HL-60 (cell line): ENCODE measurements at regions not wholly inside any gene's neighbourhood (a gene's known extent, or its start where the extent isn't known, plus 50 kb on each side); places are given as distances from the start of the nearest gene placed in this dataset.

ENCODE experiments used
- DNase-seq, 2 experiments: peaks; one replicate each; pipeline ENCODE4 v3.0.0-alpha.2; 2010 to 2020; ENCODE audit warnings: low read depth in 1 of 2, low spot score in 1 of 2
- H3K27ac ChIP-seq: fragments of 250-450 bp; sonication (Bioruptor Pico); replicated peaks from 2 replicates; pipeline ENCODE4 v1.5.1; 2020; ENCODE audit warnings: mild to moderate bottlenecking, moderate library complexity
- H3K27me3 ChIP-seq: fragments of 250-450 bp; sonication (Bioruptor Pico); 2 replicates; pipeline ENCODE4 v1.5.1; 2021; ENCODE audit warnings: mild to moderate bottlenecking, moderate library complexity; ENCODE audit not compliant: insufficient read depth, poor library complexity, severe bottlenecking
- H3K4me3 ChIP-seq: replicated peaks from 2 replicates; pipeline ENCODE4 v1.5.1; 2011; ENCODE audit warnings: mild to moderate bottlenecking, control low read depth, low read length; ENCODE audit not compliant: insufficient read depth
- CTCF ChIP-seq: IDR thresholded peaks from one replicate; pipeline ENCODE4 v1.5.1; 2011; ENCODE audit warnings: low read length, control low read depth, inconsistent platforms; ENCODE audit not compliant: insufficient read depth
- GABPA ChIP-seq: IDR thresholded peaks from 2 replicates; pipeline ENCODE4 v1.6.1; 2012; ENCODE audit warnings: low read depth
- POLR2AphosphoS5 ChIP-seq: IDR thresholded peaks from 2 replicates; pipeline ENCODE4 v1.6.1; 2012; ENCODE audit warnings: low read depth
- REST ChIP-seq: IDR thresholded peaks from 2 replicates; pipeline ENCODE4 v1.6.1; 2012; ENCODE audit warnings: low read depth; ENCODE audit not compliant: insufficient replicate concordance
- SPI1 ChIP-seq: IDR thresholded peaks from 2 replicates; pipeline ENCODE4 v1.6.1; 2012; ENCODE audit warnings: low read depth, mild to moderate bottlenecking, borderline replicate concordance

GRCh38 chr4:141534985-141535384 is 101.4 kb upstream of the IL15 start:
- Histone ChIP-seq H3K27ac (no peak overlapping the region), H3K27me3 (no peaks in the 10 kb centered on the region), H3K4me3 (no peak overlapping the region)
- TF ChIP-seq GABPA = no peak
- TF ChIP-seq REST = no peak
- no peak for TF ChIP-seq CTCF
- TF ChIP-seq POLR2AphosphoS5 = no peak
- no peak for TF ChIP-seq SPI1
- DNase-seq = no peak

GRCh38 chr4:141538001-141538400 is 98.4 kb upstream of the IL15 start:
- H3K4me3 ChIP-seq = no peak overlapping the region
- TF ChIP-seq SPI1 (no peak), GABPA (no peak), CTCF (no peak), POLR2AphosphoS5 (no peak), REST (no peak)
- DNase-seq = no peak
- no peak overlapping the region for H3K27ac ChIP-seq
- H3K27me3 ChIP-seq = no peaks in the 10 kb centered on the region

- TF ChIP-seq SPI1 = no peak
- H3K4me3 ChIP-seq = no peak overlapping the region
- no peaks in the 10 kb centered on the region for H3K27me3 ChIP-seq
- no peak overlapping the region for H3K27ac ChIP-seq
- DNase-seq = no peak
Measured at GRCh38 chr4:141540643-141541042, 95.7 kb upstream of the IL15 start.

- DNase-seq = no peak
- TF ChIP-seq GABPA = no peak
- no peak for TF ChIP-seq POLR2AphosphoS5
- no peak for TF ChIP-seq REST
- no peak for TF ChIP-seq CTCF
- no peak for TF ChIP-seq SPI1
- H3K4me3 ChIP-seq = no peak overlapping the region
- H3K27me3 ChIP-seq = no peaks in the 10 kb centered on the region
- no peak overlapping the region for H3K27ac ChIP-seq
Measured at GRCh38 chr4:141541851-141542250, 94.5 kb upstream of the IL15 start.
